Renal cortex interstitium (tissue), 11 donors: ENCODE measurements at regions not wholly inside any gene's neighbourhood (a gene's known extent, or its start where the extent isn't known, plus 50 kb on each side); places are given as distances from the start of the nearest gene placed in this dataset.

Experiments used
- DNase-seq, 11 donors: peaks; one replicate each; pipeline ENCODE4 v3.0.0-alpha.2; 2013; ENCODE audit warnings: low read depth in 9 of 11, low spot score in 4 of 11; ENCODE audit errors: extremely low read depth in 1 of 11

DNA sequence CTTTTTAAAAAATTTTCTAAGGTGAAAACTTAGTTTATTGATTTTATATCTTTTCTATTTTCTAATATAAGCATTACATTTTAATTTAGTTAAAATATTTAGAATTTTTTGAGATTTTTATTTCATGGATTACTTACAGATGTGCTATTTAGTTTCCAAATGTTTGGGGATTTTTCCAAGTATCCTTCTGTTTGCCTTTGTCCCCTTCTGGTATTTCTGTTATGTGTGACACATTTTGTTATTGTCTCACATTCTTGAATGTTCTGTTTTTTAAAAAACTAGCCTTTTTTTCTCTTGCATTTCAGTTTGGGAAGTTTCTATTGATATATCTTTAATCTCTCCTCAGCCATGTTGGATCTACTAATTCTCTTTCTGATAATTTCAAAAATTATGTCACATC, 234.9 kb downstream of the FAM170A start:
- DNase-seq, result no peak

DNA sequence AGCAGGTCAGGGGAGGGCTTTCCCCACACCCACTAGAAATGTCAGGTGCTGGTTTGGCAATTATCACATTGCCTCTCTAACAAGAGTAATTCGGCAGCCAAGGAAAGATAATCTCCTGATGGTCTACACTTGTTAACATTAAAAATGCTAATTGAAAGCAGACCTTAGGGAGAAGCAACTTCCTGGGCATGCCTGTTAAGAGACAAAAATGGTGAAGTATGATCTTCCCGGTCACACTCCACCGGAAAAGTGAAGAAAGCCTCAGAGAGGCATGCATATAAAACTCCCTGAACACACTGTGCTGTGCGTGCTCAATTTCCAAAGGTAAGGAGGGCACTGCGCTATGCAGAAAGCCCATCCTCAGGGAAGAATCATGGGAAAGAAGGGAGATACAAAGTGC, 244.3 kb downstream of the FAM170A start:
- no peak for DNase-seq

GRCh38 chr5:119876522-119876921, 247.2 kb downstream of the FAM170A start:
- DNase-seq, result no peak

DNA sequence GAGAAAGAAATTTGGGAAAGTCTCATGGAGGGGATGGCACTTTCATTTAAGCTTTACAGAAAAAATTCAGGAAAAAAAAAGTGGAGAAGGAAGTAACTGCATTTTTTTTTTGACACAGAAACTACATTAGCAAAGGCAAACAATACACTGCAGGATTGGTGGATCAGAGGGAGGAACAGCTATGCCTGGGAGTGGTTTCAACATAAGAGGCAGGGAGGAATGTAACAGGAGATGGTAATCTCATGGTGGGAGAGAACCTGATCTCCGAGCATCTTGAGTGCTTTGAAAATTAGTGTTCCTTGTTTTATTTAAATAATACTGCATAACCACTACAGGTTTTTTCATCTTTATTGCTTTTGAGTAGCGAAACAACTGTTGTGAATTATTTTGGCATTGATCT, 249.4 kb downstream of the FAM170A start:
- no peak for DNase-seq

DNA sequence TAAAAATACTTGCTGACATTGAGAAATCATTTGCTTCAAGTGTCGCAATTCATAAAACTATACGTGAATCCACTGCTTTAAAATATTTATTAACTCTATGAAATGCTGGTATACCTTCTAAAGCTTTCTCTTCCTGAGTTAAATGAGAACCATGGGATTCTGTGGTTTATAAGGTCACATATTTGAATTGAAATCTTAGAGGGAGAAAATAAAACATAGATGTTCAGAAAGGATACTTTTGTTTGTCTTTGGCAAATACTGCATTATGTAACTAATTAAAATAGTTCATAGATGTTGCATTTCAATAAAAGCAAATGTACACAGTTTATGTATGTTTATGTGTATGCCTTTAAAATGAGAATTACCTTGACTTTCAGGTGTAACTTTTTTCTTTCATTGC, 250.1 kb downstream of the FAM170A start:
- no peak for DNase-seq

DNA sequence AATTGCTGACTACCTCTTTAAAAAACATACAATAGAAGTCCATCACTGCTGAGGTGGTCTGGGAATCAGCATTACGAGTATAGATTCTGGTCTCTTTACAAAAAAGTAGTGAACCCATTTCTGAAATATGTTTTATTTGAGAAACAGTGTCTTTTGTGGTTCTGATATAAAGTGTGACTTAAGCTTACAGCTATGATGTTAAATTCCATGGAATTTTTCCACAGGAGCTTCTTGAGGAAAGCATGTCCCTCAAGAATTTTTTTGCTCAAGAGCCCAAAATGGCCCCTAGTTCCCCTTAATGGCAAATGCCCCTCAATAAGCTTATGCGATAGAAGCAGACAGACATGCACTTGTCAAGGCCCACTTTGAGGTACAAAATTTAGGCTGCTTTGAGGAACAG, 265.7 kb downstream of the FAM170A start:
- no peak for DNase-seq

GRCh38 chr5:119896826-119897536, 267.6 kb downstream of the FAM170A start:
- DNase-seq, result no peak

GRCh38 chr5:119897537-119898370, 268.4 kb downstream of the FAM170A start:
- DNase-seq, result no peak

GRCh38 chr5:119899981-119900380, 270.6 kb downstream of the FAM170A start:
- no peak for DNase-seq

DNA sequence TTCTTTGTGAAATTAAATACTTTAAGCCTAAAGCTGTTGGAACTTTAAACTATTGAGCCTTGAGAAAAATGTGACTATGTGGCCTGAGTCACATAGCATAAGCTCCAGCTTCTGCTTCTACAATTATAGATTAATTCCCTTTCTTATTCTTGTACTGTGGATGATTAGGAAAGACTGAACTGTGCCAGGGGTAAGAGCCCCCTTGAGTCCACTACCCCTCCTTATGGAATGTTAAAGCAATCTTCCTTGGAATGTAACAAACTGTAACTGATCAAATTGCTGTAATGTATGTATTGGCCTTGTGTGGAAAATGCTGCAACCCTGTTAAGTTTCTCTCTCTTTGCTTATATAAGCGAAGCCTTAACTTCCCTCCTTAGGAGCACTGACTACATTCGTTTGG, 273.2 kb downstream of the FAM170A start:
- no peak for DNase-seq

GRCh38 chr5:119913425-119913824, 284.1 kb downstream of the FAM170A start:
- DNase-seq, result no peak

GRCh38 chr5:119919279-119919678, 289.9 kb downstream of the FAM170A start:
- no peak for DNase-seq

- no peak for DNase-seq
Measured at GRCh38 chr5:119926301-119926700, 296.9 kb downstream of the FAM170A start.

- DNase-seq, result no peak
Measured at GRCh38 chr5:119928974-119929373, 299.6 kb downstream of the FAM170A start.

DNA sequence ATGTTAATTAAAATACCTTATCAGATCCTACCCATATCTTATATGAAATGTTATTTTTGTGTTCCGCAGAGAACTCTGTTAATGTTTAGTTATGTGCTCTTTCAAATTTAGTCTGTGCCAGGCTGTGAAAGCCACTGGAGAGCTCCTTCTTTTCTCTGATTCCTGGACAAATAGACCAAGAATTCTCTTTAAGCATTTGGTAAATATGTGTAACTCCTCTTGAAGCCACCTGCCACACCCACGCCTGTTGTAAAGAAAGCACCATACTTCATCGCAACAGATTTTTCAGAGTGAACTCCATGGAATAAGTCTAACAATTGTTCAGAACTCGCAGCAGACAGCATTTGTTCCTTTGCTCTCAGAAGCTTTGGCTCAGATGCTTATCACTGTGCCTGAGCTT, 301.1 kb downstream of the FAM170A start:
- no peak for DNase-seq

- no peak for DNase-seq
Measured at GRCh38 chr5:119943148-119943547, 313.8 kb downstream of the FAM170A start.

DNA sequence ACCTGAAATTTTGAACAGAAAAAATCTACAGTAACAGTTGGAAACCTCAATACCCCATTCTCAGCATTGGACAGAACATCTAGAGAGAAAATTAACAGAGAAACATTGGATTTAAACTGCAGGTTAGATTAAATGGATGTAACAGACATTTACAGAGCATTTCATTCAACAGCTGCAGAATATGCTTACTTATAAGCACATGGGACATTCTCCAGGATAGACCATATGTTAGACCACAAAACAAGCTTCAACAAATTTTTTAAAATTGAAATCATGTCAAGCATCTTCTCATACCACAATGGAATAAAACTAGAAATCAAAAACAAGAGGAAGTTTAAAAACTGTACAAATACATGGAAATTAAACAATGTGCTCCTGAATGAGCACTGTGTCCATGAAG, 316.3 kb downstream of the FAM170A start:
- DNase-seq, result no peak

DNA sequence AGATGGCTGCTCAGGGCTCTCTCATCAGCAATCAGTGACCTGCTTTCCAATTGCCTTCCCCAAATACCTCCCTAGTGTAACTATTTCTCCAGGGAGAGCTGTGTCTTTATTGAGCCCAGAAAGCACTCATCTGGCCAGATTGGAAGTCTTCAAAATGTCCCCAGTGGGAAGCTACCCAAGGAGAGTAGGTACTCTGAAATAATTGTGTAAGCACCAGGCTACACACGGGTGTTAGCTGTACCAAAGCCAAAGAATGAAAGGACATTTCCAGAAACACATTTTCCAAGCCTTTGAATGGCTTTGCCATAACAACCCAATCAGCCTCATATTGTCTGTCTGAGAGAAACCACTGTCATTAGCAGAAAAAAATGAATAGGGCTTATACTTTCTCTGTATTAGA, 318.8 kb downstream of the FAM170A start:
- no peak for DNase-seq

- no peak for DNase-seq
Measured at GRCh38 chr5:119949426-119949999, 320.2 kb downstream of the FAM170A start.

DNA sequence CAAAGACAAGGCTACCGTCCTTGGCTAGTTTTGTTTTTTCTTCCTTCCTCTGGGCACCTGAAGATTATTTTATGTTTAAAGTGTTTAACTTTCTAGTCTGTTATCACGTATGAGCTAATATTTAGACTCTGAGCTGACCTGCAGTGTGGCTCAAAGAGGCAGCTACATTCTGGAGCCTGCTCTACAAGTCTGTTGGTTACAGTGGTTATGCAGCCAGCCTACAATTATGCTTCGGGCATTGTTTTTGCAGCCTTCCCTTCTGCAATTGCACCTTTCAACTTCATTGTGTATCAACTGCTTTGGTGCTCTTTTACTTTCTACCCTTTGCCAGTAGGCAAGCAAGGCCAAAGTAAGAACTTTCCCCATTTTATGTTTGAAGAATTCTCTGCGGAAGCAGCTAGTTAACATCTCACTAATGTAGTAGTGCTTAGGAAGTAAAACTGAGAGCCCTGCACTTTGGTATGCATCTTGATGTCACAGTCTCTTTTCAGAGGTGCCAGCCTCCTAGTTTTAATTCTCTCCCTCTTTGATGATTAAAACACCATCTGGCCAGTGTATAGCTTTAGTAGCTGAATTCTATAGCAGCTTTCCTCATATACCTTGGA, 322.1 kb downstream of the FAM170A start:
- DNase-seq, result no peak
